Lower leg skin (tissue), 3 donors: ENCODE measurements at regions not wholly inside any gene's neighbourhood (a gene's known extent, or its start where the extent isn't known, plus 50 kb on each side); places are given as distances from the start of the nearest gene placed in this dataset.

ENCODE experiments used
- POLR2A ChIP-seq, 2 donors: fragments of 450-650 bp; IDR thresholded peaks; one replicate each; pipeline ENCODE4 v1.6.1; 2016 to 2017; ENCODE audit warnings: antibody characterized with exemption in 2 of 2, mild to moderate bottlenecking in 1 of 2, moderate library complexity in 1 of 2
- TF ChIP-seq, protein P1 (sequence below), 3 donors: fragments of 450-650 bp; IDR thresholded peaks; one replicate each; pipeline ENCODE4 v1.5.1; 2016; ENCODE audit warnings: antibody characterized with exemption in 3 of 3, mild to moderate bottlenecking in 3 of 3, moderate library complexity in 2 of 3

DNA sequence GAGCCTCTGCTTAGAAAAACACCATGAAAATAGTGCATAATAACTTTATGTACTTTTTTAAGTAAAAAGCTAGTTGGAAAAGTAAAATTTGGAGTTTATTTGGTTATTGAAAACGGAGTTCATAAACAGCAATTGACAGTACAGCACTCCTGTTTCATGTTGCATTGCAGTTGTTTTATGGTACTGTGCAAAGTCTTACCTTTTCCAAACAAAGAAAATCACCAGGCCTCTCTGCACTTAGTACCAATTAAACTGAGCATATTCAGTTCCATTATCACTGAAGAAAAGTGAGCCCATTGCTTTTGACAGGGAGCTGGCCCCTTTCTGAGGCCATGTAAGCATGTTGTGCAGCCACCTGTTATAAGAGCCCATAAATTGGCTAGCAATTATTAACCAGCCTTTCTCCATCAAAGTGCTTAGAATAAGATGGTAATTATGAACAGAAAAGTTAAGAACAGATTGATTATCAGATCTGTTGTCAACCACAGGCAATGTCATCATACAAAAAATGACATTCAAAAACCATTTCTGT, 376.6 kb upstream of the EMCN start:
- TF ChIP-seq, protein P1, sequence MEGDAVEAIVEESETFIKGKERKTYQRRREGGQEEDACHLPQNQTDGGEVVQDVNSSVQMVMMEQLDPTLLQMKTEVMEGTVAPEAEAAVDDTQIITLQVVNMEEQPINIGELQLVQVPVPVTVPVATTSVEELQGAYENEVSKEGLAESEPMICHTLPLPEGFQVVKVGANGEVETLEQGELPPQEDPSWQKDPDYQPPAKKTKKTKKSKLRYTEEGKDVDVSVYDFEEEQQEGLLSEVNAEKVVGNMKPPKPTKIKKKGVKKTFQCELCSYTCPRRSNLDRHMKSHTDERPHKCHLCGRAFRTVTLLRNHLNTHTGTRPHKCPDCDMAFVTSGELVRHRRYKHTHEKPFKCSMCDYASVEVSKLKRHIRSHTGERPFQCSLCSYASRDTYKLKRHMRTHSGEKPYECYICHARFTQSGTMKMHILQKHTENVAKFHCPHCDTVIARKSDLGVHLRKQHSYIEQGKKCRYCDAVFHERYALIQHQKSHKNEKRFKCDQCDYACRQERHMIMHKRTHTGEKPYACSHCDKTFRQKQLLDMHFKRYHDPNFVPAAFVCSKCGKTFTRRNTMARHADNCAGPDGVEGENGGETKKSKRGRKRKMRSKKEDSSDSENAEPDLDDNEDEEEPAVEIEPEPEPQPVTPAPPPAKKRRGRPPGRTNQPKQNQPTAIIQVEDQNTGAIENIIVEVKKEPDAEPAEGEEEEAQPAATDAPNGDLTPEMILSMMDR (IDR thresholded peaks at IDR 0.05): no peak
- TF ChIP-seq POLR2A (IDR thresholded peaks at IDR 0.05): no peak
